ENCODE measurements at regions not wholly inside any gene's neighbourhood (a gene's known extent, or its start where the extent isn't known, plus 50 kb on each side); places are given as distances from the start of the nearest gene placed in this dataset.

GRCh38 chr15:70196372-70197316 lies 98.9 kb upstream of the TLE3 start:
- TF ChIP-seq CTCF (IDR thresholded peaks at IDR 0.05) (no peak), POLR2A (IDR thresholded peaks at IDR 0.05) (no peak), EP300 (IDR thresholded peaks at IDR 0.05) (no peak)

Data from stomach (tissue), 4 donors.